A549 (cell line): ENCODE measurements at regions not wholly inside any gene's neighbourhood (a gene's known extent, or its start where the extent isn't known, plus 50 kb on each side); places are given as distances from the start of the nearest gene placed in this dataset.

ENCODE experiments used
- BHLHE40 ChIP-seq: IDR thresholded peaks from 2 replicates; pipeline ENCODE4 v1.6.1; 2012; ENCODE audit warnings: low read depth, low read length, inconsistent platforms
- CHD2 ChIP-seq: fragments of 150-350 bp; IDR thresholded peaks from 2 replicates; pipeline ENCODE4 v1.6.1; 2014; ENCODE audit warnings: low read length; ENCODE audit not compliant: partially characterized antibody
- EHMT2 ChIP-seq: fragments of 200-600 bp; sonication (generic); IDR thresholded peaks from 2 replicates; pipeline ENCODE4 v1.6.1; 2016; ENCODE audit warnings: antibody characterized with exemption, low read depth, mild to moderate bottlenecking, moderate library complexity
- EP300 ChIP-seq, 2 experiments: fragments of >200 bp; sonication (Bioruptor Twin); formaldehyde crosslinking; IDR thresholded peaks; 2 replicates in 1 of 2; 3 replicates in 1 of 2; pipeline ENCODE4 v1.6.1; 2016 to 2017
- JUNB ChIP-seq: fragments of >200 bp; sonication (Bioruptor Twin); formaldehyde crosslinking; IDR thresholded peaks from 2 replicates; pipeline ENCODE4 v1.6.1; 2016
- POLR2A ChIP-seq: IDR thresholded peaks from 2 replicates; pipeline ENCODE4 v1.6.1; 2012; ENCODE audit warnings: mild to moderate bottlenecking, low read length
- POLR2AphosphoS2 ChIP-seq: conservative IDR thresholded peaks from 2 replicates; pipeline ENCODE4 v1.6.1; 2012; ENCODE audit warnings: low read length, improper control_type of control experiment, inconsistent platforms
- TF ChIP-seq, protein P1 (sequence below): fragments of >200 bp; sonication (Bioruptor Twin); formaldehyde crosslinking; IDR thresholded peaks from 3 replicates; pipeline ENCODE4 v1.5.1; 2016
- TF ChIP-seq, protein P2 (sequence below): IDR thresholded peaks from 2 replicates; pipeline ENCODE4 v1.6.1; 2012

DNA sequence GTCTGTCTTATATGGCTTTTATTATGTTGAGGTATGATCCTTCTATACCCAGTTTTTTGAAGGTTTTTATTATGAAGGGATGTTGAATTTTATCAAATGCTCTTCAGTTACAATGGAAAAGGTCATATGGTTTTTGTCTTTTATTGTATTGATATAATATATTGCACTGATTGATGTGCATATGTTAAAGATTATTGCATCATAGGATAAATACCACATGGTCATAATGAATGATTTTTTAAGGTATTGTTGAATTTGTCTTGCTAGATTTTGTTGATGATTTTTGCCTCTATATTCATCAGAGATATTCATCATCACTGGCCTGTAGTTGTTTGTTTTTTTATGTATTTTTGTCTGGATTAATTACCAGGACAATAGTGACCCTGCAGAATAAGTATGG is 339.2 kb upstream of the CT83 start:
- TF ChIP-seq, protein P1, sequence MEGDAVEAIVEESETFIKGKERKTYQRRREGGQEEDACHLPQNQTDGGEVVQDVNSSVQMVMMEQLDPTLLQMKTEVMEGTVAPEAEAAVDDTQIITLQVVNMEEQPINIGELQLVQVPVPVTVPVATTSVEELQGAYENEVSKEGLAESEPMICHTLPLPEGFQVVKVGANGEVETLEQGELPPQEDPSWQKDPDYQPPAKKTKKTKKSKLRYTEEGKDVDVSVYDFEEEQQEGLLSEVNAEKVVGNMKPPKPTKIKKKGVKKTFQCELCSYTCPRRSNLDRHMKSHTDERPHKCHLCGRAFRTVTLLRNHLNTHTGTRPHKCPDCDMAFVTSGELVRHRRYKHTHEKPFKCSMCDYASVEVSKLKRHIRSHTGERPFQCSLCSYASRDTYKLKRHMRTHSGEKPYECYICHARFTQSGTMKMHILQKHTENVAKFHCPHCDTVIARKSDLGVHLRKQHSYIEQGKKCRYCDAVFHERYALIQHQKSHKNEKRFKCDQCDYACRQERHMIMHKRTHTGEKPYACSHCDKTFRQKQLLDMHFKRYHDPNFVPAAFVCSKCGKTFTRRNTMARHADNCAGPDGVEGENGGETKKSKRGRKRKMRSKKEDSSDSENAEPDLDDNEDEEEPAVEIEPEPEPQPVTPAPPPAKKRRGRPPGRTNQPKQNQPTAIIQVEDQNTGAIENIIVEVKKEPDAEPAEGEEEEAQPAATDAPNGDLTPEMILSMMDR, result no peak
- TF ChIP-seq CHD2, result no peak
- no peak for TF ChIP-seq POLR2A
- TF ChIP-seq JUNB, result no peak
- no peak for TF ChIP-seq EHMT2
- no peak for TF ChIP-seq EP300 (IDR thresholded peaks at IDR 0.05)
- TF ChIP-seq POLR2AphosphoS2, result no peak
- TF ChIP-seq BHLHE40, result no peak
- TF ChIP-seq, protein P2, sequence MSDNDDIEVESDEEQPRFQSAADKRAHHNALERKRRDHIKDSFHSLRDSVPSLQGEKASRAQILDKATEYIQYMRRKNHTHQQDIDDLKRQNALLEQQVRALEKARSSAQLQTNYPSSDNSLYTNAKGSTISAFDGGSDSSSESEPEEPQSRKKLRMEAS, result no peak
